ENCODE measurements at regions not wholly inside any gene's neighbourhood (a gene's known extent, or its start where the extent isn't known, plus 50 kb on each side); places are given as distances from the start of the nearest gene placed in this dataset.

DNA sequence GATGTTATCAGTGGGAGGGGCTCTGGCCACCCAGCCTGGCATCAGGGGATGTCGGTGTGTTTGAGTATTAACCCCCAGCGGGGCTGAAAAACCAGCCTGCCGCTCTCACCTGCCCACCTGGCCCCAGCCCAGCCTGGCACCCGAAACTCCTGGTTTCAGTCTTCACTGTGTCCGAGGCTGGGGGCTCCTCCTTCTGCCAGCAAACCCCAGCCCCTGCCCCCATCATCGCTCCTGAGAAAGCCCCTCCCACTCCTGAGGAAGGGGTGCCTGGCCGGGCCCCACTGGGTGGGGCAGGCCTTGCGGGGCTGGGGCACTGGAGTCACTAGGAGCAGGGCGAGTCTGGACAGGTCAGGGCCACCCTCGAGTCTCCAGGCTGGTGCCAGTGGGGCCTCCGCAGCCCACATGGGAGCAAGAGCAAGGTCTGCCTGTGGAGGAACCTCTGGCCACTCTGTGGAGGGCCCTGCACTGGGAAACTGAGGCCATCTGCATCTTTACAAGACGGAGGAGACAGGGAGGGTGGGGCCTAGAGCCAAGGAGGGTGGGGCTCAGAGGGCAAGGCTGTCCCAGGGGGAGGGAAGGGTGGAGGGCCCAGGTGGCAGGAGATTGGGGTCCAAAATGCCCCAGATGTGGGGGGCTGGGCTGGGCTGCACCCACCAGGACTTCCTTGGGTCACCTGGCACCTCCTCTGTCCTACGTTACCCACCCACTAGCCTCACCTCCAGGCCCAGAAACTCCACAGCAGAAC, 51.5 kb upstream of the NOTCH1 start:
- TF ChIP-seq CTCF (conservative IDR thresholded peaks at IDR 0.05 in 1 of 2, IDR thresholded peaks at IDR 0.05 in 1 of 2; ENCODE audit: extremely low read depth in 1 of 2, insufficient read depth in 1 of 2, low read depth in 1 of 2, low read length in 2 of 2) (no peak), EZH2 (IDR thresholded peaks at IDR 0.05; ENCODE audit: borderline replicate concordance, low read length) (no peak)
